HG02981 (cell line): ENCODE measurements at regions not wholly inside any gene's neighbourhood (a gene's known extent, or its start where the extent isn't known, plus 50 kb on each side); places are given as distances from the start of the nearest gene placed in this dataset.
A peak's percentile ranks its signal among the peaks of the same experiment; 100 is the strongest.

Experiments used
- ATAC-seq: cut with Tn5 transposase; IDR thresholded peaks from one replicate; pipeline ENCODE4 v1.9.1; 2021; ENCODE audit warnings: mild to moderate bottlenecking, moderate library complexity; ENCODE audit not compliant: unreplicated experiment

- no peak for ATAC-seq
Observed at GRCh38 chr15:91471468-91471867, 371.4 kb downstream of the SV2B start.

- peak; percentile 48 for ATAC-seq
Observed at GRCh38 chr15:91472316-91472756, 372.3 kb downstream of the SV2B start.

GRCh38 chr15:91473894-91474545 lies 374.0 kb downstream of the SV2B start:
- ATAC-seq = no peak

GRCh38 chr15:91476861-91477260 lies 376.6 kb upstream of the SLCO3A1 start:
- no peak for ATAC-seq

- no peak for ATAC-seq
Observed at GRCh38 chr15:91478717-91479191, 374.8 kb upstream of the SLCO3A1 start.

- no peak for ATAC-seq
Observed at GRCh38 chr15:91480426-91480825, 373.1 kb upstream of the SLCO3A1 start.

GRCh38 chr15:91482799-91483198 lies 370.7 kb upstream of the SLCO3A1 start:
- no peak for ATAC-seq

- no peak for ATAC-seq
Observed at GRCh38 chr15:91484141-91484540, 369.4 kb upstream of the SLCO3A1 start.

- no peak for ATAC-seq
Observed at GRCh38 chr15:91488452-91488851, 365.1 kb upstream of the SLCO3A1 start.

- ATAC-seq = no peak
Observed at GRCh38 chr15:91490211-91490610, 363.3 kb upstream of the SLCO3A1 start.

- no peak for ATAC-seq
Observed at GRCh38 chr15:91491101-91491950, 362.2 kb upstream of the SLCO3A1 start.

- ATAC-seq = no peak
Observed at GRCh38 chr15:91496754-91497691, 356.5 kb upstream of the SLCO3A1 start.

- no peak for ATAC-seq
Observed at GRCh38 chr15:91498046-91498748, 355.3 kb upstream of the SLCO3A1 start.

GRCh38 chr15:91498749-91499062 lies 354.8 kb upstream of the SLCO3A1 start:
- ATAC-seq = no peak

GRCh38 chr15:91499774-91500383 lies 353.6 kb upstream of the SLCO3A1 start:
- ATAC-seq = no peak

- ATAC-seq = no peak
Observed at GRCh38 chr15:91508633-91509032, 344.9 kb upstream of the SLCO3A1 start.

- ATAC-seq = no peak
Observed at GRCh38 chr15:91514147-91514546, 339.4 kb upstream of the SLCO3A1 start.

GRCh38 chr15:91515188-91515754 lies 338.2 kb upstream of the SLCO3A1 start:
- peak; percentile 49 for ATAC-seq

- no peak for ATAC-seq
Observed at GRCh38 chr15:91516866-91517265, 336.6 kb upstream of the SLCO3A1 start.
